Pons (tissue), 1 donor: ENCODE measurements at regions not wholly inside any gene's neighbourhood (a gene's known extent, or its start where the extent isn't known, plus 50 kb on each side); places are given as distances from the start of the nearest gene placed in this dataset.
A peak's percentile ranks its signal among the peaks of the same experiment; 100 is the strongest.
"Not testable (repeated sequence)": the region's sequence is repeated elsewhere in the genome, so short reads cannot be mapped to it uniquely, and the experiment has no call there.

Source experiments
- DNase-seq: peaks from one replicate; pipeline ENCODE4 v3.0.0-alpha.2; 2016; ENCODE audit warnings: low spot score

- DNase-seq: not testable (repeated sequence)
Measured at GRCh38 chr7:106713452-106713851, 52.5 kb upstream of the CCDC71L start.

- not testable (repeated sequence) for DNase-seq
Measured at GRCh38 chr7:106714590-106715442, 53.9 kb upstream of the CCDC71L start.

GRCh38 chr7:106715730-106716129, 54.8 kb upstream of the CCDC71L start:
- DNase-seq: no peak

GRCh38 chr7:106717254-106717954, 56.4 kb upstream of the CCDC71L start:
- DNase-seq: no peak

- DNase-seq: peak; percentile 19
Measured at GRCh38 chr7:106717955-106718871, 57.3 kb upstream of the CCDC71L start.

GRCh38 chr7:106720641-106721040, 59.7 kb upstream of the CCDC71L start:
- no peak for DNase-seq

- DNase-seq: no peak
Measured at GRCh38 chr7:106721816-106722785, 61.1 kb upstream of the CCDC71L start.

GRCh38 chr7:106723398-106723797, 62.4 kb upstream of the CCDC71L start:
- DNase-seq: no peak

GRCh38 chr7:106729720-106730385, 68.9 kb upstream of the CCDC71L start:
- no peak for DNase-seq

GRCh38 chr7:106731187-106731586, 70.2 kb upstream of the CCDC71L start:
- DNase-seq: peak; percentile 39

GRCh38 chr7:106731646-106732444, 70.9 kb upstream of the CCDC71L start:
- no peak for DNase-seq

GRCh38 chr7:106735637-106736036, 74.7 kb upstream of the CCDC71L start:
- no peak for DNase-seq

GRCh38 chr7:106736123-106736507, 75.2 kb upstream of the CCDC71L start:
- no peak for DNase-seq

GRCh38 chr7:106736508-106737201, 75.7 kb upstream of the CCDC71L start:
- DNase-seq: peak; percentile 39

- no peak for DNase-seq
Measured at GRCh38 chr7:106737202-106737562, 76.2 kb upstream of the CCDC71L start.

GRCh38 chr7:106740806-106741205, 79.8 kb upstream of the CCDC71L start:
- DNase-seq: no peak

- no peak for DNase-seq
Measured at GRCh38 chr7:106744563-106745091, 83.7 kb upstream of the CCDC71L start.

GRCh38 chr7:106747301-106747700, 86.3 kb upstream of the CCDC71L start:
- DNase-seq: not testable (repeated sequence)

GRCh38 chr7:106747804-106748203, 86.8 kb upstream of the CCDC71L start:
- peak; percentile 8 for DNase-seq
